ENCODE measurements at regions not wholly inside any gene's neighbourhood (a gene's known extent, or its start where the extent isn't known, plus 50 kb on each side); places are given as distances from the start of the nearest gene placed in this dataset.
"Not testable (repeated sequence)": the region's sequence is repeated elsewhere in the genome, so short reads cannot be mapped to it uniquely, and the experiment has no call there.

DNA sequence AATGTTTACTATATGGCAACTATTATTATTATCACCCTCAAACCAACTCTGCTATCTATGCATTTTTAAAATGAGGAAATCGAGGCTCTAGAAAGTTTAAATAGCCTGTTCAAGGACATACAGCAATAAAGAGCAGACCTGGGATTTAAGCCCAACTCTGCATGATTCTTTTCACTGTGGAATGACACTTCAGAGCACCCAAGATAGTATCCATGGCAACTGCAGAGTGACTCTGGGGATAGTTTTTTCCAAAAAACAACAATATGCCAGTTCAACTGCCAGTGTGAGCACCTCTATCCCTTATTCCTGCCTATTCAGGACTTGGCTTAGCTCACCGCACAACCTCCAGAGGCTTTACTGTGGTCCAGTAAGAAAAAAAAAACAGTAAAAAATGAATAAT lies 293.9 kb downstream of the BRINP2 start:
- DNase-seq = peak; percentile 82

DNA sequence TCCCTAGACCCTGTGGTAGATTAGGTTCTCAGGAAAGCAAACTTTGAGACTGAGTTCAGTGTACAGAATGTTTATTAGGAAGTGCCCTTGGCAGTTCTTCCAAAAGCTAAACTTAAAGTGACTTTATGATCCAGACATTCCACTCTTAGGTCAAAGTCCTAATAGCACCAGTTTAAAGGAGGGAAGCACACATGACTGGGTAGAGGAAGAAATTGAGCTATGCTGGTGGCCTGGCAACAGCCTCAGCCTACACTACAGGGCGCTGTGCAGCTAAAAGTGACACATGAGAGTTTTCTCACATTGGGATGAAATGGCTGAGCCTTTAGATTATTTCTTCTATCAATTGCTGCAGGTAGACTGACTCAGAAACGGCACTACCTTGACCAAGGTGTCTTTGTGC lies 280.4 kb downstream of the BRINP2 start:
- no peak for DNase-seq

DNA sequence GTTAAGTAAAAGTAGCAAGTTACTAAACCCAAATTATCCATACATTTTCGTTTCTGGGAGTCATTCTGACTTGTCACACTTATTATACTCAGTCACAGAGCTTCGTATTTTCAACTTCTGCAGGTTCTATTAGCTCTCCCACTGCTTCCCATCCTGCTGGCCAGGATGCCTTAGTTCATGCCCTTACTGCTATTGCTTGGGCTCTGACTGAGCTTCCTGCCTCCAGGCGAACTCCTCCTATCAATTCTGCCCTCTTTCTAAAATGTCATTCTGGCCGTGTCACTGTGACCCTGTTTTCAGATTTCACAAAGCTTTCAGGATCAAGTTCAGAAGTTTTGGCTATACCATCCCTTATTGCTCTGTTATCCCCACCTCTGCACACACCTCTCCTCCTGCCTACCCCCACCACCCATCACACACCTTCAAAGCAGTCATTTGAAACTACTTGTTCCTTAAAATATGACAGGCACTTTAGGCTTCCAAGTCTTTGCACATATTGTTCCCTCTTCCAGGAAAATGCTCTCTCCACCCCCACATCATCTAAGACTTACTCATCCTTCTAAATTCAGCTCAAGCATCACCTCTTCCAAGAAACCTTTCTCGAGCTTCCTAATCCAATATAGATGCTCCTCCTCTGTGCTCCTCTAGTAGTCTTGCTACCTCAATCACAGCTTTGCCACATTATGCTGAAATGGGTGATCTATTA lies 278.0 kb downstream of the BRINP2 start:
- no peak for DNase-seq

DNA sequence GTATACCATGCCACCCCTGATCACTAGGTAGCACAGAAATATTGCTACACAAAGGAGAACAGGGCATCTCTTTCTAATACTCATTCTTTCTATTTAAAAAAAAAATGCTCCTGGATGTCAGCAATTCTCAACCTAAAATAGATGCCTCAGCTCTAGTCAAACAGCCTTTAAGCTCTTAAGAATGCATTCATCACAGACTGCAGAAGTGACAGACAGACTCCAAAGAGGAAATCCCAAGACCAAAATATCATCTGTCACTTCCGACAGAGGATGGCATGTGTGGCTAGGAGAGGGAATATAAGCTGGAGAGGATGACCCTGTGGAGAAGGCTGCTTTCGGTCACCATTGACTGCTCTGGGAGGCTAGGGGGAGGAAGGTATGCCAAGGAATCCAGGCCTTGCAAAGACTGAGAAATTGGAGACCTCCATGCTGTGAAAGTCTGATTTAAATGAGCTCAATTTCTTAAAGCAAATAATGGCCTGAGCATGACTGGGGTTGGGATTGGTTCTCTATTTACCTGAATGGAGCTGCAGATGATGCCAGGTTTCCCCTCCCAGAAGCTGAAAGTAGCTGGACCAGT lies 277.4 kb downstream of the BRINP2 start:
- no peak for DNase-seq

DNA sequence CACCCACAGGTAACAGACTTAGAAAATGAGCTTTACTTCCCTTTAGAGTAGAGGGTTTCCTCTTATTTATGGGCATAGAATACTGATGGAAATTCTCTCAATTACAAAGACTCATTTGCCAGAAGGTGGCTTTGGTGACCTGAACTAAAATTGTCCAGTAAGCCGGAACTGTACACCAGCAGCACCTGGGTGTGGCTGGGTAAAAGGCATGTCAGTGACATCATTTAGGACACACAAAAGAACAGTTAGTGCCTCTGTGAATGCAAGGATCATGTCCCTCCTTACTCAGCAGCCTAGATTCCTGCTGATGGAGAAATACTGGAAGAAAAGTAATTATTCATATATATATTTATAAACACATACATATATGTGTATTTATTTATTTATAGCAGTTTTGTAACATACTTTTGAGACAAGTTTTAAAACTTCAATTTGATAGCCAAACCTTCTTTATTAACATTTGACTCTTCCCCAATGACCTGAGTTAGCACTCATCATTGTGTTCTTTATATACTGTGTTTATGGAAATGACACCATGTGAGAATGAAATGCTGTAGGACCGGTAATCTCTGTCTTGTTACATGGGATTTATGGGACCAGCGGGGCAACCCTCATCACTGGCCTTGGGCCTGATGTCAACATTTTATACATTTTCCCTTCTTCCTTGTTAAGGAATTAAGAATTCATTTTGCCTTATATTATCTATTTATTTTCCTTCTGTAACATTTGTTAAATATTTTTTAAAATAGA lies 274.4 kb downstream of the BRINP2 start:
- DNase-seq = no peak

DNA sequence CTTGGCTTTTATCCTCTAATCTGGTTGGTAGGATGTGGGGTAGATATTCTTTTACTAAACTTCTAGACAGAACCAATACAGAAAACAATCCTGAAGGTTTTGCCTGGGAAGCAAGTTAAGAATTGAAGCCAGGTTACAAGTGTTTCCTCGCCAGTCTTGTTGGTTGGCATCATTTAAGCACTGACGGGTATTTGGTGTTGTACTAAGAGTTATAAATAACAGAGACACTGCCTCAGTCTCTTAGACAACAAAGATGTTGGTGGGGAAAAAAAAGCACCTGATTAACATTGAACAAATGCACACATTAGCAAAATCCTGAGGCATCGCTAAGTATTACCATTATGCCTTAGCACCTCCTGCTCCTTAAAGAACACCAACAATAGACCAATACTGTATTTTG lies 272.2 kb downstream of the BRINP2 start:
- no peak for DNase-seq

DNA sequence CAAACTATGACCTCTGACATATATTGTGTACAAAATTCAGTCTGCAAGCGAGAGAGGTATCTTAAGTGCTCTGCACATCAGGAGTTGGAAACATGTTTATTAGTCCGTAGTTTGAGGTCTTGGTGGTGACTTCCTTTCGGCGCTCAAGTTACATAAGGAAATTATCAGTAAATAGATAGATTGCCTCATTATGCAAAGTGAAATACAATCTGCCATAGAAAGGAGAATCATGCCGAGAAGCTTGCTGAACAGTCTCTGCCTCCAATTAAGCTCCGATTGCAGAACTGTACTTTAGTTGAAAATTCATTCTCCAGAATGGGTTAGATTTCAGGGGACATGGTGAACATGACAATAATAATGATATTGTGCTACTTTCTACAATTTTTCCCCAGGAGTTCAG lies 271.8 kb downstream of the BRINP2 start:
- DNase-seq = no peak

DNA sequence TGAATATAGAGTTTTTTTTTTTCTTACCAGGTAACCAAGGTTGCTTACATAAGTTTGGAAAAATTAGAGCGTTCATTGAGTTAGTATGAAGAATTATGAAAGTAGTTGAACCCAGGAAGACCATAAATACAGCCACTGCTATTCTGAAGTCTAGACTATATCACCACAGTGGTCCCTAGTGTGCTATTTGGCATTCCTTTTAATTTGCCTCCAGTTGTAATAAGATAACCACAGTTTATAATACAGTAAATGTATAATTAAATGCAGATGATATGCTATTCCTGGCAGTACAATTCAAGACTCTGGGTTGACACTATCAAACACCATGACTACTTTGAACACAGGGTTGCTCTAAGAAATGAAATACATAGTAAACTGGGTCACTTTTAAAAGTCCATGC lies 270.5 kb downstream of the BRINP2 start:
- no peak for DNase-seq

DNA sequence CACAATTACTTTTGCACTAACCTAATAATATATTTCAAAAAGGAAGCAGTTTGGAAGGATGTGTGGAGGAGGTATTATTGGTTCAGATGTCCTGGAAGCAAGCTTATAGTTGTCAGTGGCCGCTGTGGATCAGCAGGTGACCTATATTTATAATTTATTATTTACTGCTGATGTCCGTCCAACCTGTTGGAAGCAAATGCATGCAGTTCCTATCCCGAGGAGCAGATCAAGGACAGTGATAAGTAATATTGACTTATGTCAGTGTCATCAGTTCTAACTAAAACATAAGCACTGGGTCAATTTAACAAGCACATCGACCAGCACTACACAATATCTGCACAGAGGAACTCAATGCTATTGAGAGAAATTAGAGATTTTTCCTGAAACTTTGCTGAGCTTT lies 270.1 kb downstream of the BRINP2 start:
- no peak for DNase-seq

DNA sequence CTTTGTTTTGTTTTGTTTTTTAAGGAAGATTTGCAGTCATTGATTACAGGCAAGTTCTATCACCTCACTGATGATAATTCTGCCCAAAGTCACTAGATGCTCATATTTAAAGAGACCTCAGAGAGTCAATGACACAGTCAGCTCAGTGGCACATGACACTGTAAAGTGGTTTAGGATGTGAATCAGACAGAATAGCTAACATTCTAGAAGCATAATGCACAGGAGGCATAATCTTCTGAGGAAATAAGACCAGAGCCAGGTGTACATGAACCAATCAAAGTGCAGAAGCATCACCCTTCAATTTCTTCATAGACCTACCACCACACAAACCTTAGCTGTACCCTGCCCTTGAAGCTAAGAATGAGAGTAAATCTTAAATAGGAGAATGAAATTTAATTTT lies 268.5 kb downstream of the BRINP2 start:
- no peak for DNase-seq

DNA sequence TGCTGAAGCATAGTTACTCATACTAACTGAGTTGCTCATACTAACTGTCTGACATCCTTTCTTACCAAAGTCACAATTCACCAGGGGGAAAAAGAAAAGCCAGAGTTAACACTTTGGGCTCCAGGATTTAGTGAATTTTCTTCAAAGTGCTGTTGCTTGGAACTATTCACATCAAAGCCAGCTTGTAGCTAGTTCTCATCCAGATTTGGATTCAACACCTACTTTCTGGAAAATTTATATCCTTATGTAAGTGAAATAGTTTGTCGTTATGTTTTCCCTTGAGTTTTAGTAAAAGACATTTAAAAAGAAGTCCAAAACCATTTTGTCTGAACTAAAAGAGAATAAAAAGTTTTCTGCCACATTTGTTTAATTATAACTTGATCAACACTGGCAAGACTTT lies 264.6 kb downstream of the BRINP2 start:
- DNase-seq = no peak

DNA sequence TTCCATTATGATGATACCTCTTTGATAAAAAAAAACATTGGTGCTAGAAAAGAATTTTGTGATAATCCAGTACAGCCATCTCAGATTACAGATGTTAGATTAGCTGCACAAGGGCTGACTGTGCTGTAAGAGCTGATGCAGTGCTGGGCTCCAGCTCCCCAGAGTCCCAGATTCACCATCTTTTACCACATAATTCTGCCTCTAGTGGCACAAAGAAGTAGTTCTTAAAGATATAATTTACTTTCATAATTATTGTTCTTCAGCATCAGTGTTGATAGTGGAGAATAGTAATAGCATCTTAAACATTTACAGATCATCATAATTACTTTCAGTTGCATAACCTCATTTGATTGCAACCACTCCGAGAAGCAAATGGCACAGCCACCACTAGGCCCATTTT lies 262.1 kb downstream of the BRINP2 start:
- DNase-seq = no peak

DNA sequence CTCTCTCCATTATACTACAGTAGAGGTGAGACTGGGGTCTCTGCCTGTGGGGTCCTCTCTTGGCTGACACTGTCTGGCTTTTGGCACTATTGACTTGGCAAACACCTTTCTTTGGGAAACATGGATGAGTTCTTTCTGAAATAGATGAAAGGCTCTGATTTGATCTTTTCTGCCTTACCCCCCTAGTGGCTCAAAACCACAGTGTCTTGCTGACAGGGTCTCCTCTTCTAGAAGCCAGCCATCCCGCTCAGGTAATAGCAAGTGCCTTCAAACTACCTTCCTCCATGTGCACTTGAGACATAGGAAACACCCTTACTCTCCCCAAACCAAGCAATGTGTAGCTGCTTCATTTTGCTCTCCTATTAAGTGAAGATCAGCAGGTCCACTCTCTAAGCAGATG lies 260.4 kb downstream of the BRINP2 start:
- no peak for DNase-seq

DNA sequence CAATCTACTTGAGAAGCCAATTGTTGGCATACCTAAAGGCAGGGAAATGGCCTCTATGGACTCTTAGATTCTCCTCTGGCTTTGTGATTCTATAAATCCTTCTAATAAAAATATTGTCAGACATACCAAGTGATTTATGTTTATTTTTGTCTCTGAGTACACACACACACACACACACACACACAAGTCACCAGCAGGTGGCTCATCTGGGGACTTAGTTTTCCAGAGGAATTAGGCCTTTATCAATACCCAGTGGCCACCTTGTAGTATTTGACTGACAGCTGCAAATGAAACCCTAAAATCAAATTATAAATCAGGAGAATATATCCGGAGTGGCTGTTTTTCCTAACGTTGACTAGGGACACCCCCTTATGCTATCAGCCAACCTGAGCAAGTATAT lies 258.5 kb downstream of the BRINP2 start:
- DNase-seq = no peak

DNA sequence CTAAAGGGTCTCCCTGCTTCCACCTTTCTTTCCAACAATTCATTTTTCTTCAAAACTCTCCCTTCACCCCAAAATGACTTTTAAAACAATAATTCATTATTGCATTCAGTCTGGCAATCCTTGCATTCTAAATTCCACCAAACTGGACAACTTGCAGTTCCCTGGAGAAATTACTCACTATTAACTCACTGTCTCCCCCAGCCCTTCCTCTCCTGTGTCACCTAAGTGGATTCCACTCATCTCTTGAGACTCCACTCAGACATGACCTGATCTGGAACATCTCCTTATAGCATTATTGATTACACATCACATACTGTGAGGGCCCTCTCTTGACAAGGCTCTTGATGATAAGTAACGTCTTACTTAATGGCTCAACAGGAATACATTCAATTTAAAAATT lies 257.1 kb downstream of the BRINP2 start:
- no peak for DNase-seq

DNA sequence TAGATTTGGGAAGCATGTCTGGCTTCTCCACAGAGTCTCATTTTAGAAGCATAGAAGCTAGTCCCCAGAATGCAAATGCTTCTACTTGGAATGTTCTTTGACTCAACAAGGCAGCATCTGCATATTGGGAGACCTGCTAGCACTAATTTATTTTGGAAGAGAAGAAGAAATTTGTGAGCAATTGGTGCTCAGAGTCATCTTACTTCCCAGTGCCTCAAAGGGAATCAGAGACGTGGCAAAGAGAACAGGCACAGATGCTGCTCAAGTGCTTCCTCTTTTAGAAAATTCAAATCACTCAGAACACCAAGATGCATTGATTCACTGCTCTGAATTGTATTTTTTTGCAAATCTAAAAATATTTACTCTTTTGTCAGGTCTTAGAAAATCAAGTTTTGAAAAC lies 255.7 kb downstream of the BRINP2 start:
- DNase-seq = no peak

DNA sequence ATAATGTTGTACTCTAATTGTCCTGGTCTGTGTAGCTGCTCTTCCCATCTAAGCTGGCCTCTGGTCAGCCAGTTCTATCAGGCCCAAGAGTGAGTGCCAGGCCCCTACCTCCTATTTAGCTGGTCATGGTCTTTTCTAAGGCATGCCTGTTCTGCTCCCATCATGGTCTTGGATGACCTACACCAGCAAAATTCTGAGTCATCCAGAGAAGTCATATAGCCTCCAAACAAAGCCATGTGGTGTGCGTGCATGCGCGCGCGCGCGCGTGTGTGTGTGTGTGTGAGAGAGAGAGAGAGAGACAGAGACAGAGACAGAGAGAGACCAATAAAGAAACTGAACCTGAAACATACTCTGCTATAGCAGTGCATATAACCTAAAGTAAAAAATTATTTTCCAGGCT lies 254.4 kb downstream of the BRINP2 start:
- DNase-seq = no peak

DNA sequence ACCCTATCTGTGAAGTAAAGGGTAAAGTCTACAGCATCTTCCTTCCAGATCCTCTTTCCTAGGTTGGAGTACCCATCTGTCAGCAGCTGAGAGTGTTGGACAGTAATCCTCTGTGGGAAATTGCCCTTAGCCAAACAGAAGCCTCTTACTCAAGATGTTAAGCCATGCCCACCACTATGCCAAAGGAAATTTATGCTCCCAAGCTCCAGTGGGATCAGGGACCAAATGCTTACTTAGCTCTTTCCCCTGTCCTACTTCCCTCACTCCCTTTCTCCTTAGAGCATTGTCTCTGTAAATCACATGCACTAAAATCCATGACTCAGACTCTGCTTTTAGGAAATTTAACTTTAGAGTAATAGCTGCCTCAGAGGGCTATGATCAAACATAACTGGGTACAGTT lies 254.0 kb downstream of the BRINP2 start:
- no peak for DNase-seq

DNA sequence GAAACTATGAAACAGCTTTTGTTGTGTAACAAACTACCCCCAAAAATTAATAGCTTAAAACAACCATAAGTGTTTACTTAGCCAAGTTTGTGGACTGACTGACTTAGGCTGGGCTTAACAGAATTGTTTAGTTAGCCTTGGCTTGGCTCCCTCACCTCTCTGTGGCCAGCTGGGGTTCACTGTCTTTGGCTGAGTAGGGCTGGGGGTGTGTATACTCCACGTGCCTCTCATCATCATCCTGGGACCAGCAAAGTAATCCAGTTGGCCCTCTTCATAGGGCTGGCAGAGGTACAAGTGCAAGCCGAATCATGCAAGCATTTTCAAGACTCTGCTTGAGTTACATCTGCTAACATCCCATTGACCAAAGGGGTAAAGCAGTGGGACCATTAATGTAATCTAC lies 252.3 kb downstream of the BRINP2 start:
- no peak for DNase-seq

DNA sequence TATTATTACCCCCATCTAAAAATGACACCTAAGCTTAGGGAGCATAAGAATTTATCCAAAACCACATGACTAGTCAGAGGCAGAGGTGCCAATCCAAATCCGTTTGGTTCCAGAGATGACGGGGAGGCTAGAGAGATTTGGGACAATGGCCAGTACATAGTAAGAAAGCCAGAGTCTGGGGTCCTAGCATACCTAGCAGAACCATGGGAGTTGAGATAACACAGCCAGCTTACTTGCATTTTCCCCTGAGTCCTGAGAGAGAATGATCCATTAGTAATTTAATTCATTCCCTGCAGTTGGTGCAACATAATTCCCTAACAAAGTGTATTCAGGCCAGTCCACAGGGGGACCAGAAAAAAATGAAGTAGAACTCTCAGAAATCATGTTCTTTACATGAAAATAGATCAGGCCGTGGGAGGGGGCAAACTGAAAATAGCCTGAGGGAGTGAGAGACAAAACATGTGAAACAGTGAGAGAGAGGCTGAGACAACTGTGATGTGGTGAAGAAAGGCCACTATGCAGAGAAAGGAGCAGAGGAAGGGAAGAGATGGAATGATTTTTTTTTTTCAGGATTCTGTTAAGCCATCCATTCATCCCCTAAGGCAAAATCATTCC lies 243.3 kb downstream of the BRINP2 start:
- DNase-seq = no peak

DNA sequence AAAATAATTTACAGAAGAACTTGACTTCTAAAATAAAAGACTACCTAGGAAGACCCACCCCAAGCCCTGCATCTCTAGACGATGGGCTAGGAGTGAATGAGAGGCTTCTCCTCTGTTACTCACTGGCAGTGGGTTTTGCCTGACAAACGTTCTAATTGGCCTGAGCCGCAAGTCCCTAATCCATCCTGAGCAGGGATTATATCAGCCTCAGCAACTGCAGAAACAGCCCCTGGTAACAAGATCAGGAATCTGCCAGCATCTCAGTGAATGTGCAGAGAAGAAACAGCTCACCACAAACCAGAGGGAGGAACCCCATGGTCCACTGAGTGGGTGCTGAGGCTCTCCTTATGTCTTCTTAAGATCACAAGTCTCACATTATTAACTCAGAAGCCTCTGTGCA lies 240.6 kb downstream of the BRINP2 start:
- DNase-seq = no peak

DNA sequence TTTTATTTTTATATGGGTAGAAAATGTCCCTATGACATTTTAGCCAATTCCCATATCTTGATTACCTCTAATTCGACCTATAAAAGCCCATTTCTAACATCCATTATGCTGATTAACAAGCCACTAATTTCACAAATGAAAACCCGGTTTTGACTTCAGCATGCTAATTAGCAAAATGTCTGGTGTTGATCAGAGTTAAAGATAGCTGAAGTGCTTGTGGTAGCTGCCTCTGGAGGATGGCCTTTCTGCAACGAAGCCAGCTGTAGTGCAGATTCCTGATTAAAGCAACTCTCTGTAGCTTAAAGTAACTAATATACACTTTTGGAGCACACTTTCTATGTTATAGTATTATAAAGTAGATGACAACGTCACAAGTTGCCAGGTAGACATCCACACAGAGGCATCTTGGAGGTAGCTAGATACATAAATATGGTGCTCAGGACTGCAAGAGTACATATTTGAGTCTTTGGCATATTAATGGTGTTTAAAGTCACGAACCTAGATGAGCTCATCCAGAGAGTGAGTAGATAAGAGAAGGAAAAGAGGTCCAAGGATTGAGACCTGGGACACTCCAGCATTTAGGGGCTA lies 239.5 kb downstream of the BRINP2 start:
- DNase-seq = no peak

DNA sequence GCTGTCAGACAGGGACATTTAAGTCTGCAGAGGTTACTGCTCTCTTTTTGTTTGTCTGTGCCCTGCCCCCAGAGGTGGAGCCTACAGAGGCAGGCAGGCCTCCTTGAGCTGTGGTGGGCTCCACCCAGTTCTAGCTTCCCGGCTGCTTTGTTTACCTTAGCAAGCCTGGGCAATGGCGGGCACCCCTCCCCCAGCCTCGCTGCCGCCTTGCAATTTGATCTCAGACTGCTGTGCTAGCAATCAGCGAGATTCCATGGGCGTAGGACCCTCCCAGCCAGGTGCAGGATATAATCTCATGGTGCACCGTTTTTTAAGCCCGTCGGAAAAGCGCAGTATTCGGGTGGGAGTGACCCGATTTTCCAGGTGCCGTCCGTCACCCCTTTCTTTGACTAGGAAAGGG lies 235.6 kb downstream of the BRINP2 start:
- DNase-seq = not testable (repeated sequence)

DNA sequence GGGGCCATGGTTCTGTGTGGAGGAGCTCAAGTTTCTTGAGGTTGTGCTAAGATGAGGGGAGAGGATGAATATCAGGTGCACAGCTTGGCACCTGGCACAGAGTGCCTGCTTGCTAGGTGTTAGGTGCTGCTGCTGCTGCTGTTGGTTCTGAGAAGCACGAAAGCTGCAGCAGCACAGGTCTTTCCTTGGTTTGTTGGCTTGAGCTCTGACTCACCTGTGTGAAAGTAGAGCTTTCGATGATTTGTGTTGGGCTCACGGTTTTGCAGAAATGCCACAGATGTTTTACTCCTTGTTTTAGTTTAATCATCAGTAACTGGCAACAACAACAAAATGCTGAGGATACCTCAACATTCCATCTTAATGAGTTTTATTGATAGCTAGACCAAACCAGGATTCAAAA lies 221.6 kb downstream of the BRINP2 start:
- no peak for DNase-seq
